HG02678 (cell line): ENCODE measurements at regions not wholly inside any gene's neighbourhood (a gene's known extent, or its start where the extent isn't known, plus 50 kb on each side); places are given as distances from the start of the nearest gene placed in this dataset.
"Not testable (repeated sequence)": the region's sequence is repeated elsewhere in the genome, so short reads cannot be mapped to it uniquely, and the experiment has no call there.

ENCODE experiments used
- ATAC-seq: cut with Tn5 transposase; IDR thresholded peaks from one replicate; pipeline ENCODE4 v1.9.1; 2021; ENCODE audit warnings: mild to moderate bottlenecking, moderate library complexity; ENCODE audit not compliant: unreplicated experiment

DNA sequence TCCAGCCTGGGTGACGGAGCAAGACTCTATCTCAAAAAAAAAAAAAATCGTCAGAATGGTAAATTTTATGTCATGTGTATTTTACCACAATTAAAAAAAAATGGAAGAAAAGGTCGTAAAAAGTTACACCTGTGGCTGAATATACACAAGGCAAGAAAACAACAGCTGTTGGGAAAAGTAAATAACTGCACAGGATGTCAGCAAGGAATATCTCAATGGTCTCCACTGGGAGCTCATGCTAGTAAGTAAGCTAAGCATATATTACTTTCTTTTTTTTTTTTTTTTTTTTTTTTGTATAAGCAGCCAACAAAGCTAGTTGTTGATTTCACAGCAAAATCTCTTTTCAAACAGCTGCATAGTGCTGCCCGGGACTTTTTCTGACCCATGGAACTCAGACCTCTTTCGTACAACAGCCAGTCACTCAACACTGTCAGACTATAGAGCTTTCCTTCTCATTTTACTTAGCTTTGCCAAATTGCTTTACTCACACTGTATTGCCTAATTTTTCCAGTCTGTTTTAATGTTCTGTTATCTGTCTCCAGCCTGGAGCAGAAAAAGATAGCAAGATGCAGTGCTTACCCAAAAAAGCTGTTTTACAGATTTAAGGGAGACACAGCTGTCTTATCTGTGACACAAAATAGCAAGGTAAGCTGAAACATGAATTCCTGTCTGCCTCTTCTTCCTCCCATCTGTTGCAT is 175.9 kb downstream of the ENC1 start:
- ATAC-seq, result no peak

DNA sequence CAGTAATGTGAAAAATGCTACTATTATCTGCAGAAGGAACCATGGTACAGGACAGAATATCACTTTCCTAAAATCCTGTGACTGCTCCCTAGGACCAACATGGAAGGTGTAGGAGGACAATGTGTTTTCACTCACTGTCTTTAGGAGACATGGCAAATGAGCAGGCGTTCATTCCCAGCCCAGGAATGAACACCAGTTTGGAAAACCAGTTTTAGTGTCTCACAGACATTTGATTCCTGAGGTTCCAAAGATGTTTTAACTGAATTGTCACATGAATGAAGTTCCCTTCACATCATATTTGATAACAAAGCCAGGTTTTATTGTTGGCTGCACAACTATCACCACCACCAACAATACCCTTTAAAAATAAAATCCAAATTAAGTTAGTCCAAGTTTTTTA is 178.2 kb downstream of the ENC1 start:
- ATAC-seq, result no peak

- no peak for ATAC-seq
These were observed 179.3 kb downstream of the ENC1 start for GRCh38 chr5:74461251-74461650.

DNA sequence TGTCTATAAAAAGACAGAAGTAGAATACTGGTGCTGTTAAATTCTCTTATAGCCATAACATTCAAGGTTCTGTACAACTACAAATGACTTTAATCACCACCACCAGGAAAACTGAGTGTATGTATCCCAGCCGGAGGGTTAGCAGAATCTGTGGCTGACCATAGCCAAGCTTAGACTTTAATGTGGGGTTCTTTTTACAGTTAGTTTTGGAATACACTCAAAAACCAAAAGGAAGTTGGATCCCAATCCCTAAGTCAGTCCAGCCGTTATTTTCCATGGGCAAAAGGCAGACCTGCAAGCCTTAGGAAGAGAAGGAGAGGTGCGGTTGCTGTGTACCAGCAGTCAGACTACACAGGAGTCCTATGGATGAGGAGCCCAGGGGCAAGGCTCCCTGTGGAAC is 179.8 kb downstream of the ENC1 start:
- no peak for ATAC-seq

DNA sequence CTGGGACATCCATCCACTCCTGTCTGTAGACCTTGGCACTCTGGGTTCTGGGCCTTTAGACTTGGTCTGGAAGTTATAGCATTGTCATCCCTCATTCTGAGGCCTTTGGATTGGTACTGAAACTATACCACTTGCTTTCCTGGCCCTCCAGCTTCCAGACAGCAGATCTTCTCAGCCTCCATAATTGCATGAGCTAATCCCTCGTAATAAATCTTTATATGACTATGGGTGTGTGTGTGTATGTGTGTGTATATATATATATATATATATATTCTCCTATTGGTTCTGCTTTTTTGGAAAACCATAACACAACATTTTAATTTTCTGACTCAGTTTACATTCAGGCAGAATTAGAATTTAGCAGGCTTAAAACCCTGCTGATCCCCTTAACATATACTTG is 180.5 kb downstream of the ENC1 start:
- ATAC-seq, result no peak

- ATAC-seq, result no peak
These were observed 182.7 kb downstream of the ENC1 start for GRCh38 chr5:74457876-74458275.

GRCh38 chr5:74454263-74455030 is 186.1 kb downstream of the ENC1 start:
- no peak for ATAC-seq

DNA sequence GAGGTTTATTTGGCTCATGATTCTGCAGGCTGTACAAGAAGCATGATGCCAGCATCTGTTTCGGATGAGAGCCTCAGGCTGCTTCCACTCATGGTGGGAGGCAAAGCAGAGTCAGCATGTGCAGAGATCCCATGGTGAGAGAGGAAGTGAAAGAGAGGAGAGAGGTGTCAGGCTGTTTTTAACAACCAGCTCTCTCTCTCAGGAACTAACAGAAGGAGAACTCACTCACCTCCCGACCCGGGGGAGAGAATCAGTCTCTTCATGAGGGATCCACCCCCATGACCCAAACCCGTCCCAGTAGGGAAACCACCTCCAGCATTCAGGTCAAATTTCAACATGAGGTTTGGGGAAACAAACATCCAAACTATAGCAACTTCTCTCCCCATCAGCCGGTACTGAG is 187.7 kb downstream of the ENC1 start:
- no peak for ATAC-seq

GRCh38 chr5:74450095-74450494 is 190.4 kb downstream of the ENC1 start:
- ATAC-seq, result no peak

DNA sequence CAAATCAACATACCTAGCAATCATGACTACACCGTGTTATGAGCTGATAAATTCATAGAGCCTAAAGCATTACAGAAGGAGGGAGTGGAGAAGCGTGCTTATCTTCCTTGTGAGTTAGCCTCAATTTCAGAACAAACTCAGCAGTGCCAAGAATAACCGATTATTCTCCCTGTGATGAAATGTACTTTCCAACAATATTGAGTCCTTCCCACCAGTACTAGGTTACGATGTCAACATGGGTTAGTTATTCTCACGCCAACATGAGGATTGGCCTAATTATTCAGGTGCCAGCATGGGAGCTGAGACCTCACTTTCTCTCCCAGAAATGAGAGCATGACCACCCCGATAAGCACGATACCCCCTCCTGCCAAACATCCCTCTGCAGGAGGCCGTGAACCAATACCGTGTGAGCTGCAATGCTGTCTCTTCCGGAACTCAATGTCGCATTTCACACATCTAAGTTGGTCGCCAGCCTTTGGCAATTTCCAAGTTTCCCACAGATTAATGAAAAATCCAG is 193.7 kb downstream of the ENC1 start:
- no peak for ATAC-seq

DNA sequence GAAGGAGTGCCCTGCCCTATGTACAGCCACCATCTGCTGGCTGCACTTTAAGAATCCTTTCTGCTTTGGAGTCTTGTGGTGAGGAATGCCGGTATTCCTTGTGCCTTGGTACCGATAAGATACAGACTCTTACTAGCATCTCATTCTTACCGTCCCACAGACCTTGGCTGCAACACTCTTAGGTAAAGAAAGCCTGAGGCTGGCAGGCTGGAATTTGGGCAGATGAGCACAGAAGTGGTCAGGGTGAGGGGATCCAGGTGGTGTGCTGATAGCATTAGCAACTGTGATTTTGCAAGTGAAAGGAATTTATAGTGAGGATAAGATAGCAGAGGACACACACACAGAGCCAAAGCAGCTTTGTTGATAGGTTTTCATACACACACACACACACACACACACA is 198.1 kb downstream of the ENC1 start:
- no peak for ATAC-seq

DNA sequence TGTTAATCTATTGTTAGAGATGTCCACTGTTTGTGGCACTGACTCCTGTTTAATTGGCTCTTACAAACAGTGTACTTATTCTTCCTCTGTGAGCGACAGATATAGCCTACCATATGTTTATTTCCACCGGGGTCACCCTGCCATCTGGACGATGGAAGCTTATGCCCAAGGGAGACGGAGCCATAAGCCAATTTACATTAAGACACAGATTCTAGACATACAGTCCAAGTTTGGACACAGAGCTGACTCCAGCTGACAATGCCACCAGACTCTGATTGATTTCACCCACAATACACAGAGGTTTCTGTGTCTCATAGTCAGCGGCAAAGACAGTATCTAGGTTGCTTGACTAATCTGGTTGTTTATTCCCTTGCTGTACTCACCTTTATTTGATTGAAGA is 198.9 kb downstream of the ENC1 start:
- no peak for ATAC-seq

- no peak for ATAC-seq
These were observed 200.2 kb downstream of the ENC1 start for GRCh38 chr5:74440341-74440740.

DNA sequence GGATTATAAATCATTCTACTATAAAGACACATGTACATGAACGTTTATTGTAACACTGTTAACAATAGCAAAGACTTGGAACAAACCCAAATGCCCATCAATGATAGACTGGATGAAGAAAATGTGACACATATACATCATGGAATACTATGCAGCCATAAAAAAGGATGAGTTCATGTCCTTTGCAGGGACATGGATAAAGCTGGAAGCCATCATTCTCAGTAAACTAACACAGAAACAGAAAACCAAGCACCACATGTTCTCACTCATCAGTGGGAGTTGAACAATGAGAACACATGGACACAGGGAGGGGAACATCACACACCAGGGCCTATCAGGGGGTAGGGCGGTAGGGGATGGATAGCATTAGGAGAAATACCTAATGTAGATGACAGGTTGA is 202.7 kb downstream of the ENC1 start:
- not testable (repeated sequence) for ATAC-seq

GRCh38 chr5:74433896-74434829 is 206.4 kb downstream of the ENC1 start:
- no peak for ATAC-seq

DNA sequence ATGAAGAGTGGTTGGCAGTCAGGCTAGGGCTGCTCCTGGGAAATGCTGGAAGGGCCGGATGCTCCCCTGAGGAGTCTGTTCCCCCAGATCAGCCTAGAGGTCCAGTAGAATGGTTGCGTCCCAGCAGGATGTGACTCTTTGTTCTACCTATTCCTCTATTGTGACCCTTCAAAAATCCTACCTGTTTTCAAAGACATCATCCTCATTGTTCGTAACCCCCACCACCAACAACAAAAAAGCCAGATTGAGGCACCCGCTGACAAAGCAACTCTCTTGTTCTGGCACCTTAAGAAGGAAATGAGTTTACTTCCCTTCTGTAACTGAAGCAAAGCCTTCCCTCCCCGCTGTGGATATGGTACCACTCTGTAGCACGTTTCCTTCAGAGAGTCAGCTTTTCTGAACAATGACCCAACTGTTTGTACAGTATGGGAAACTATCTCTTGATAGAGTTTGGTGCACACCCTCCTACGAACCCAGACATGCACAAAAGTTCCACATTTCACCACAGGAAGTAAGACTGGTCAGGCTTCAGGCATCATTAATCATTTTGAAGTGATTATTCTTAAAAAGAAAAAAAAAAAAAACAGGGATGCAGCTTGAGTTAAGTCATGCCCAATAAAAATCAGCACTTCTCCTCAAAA is 207.2 kb downstream of the ENC1 start:
- no peak for ATAC-seq

GRCh38 chr5:74432721-74433120 is 207.8 kb downstream of the ENC1 start:
- ATAC-seq, result no peak

GRCh38 chr5:74432216-74432615 is 208.3 kb downstream of the ENC1 start:
- ATAC-seq, result no peak

- no peak for ATAC-seq
These were observed 209.2 kb downstream of the ENC1 start for GRCh38 chr5:74431290-74431669.

- ATAC-seq, result no peak
These were observed 209.8 kb downstream of the ENC1 start for GRCh38 chr5:74430631-74431289.
